ENCODE measurements at regions not wholly inside any gene's neighbourhood (a gene's known extent, or its start where the extent isn't known, plus 50 kb on each side); places are given as distances from the start of the nearest gene placed in this dataset.

GRCh38 chr6:20334962-20335361, 66.7 kb upstream of the E2F3 start:
- Histone ChIP-seq H3K9me3 (replicated peaks in 1 of 3) (no peaks in the 10 kb centered on the region), H3K4me3 (no peak overlapping the region), H3K27me3 (no peaks in the 10 kb centered on the region), H3K4me1 (replicated peaks in 1 of 2) (no peaks in the 10 kb centered on the region), H3K36me3 (replicated peaks in 1 of 2) (no peaks in the 10 kb centered on the region), H3K27ac (no peak overlapping the region)
- no peak for DNase-seq
- intact Hi-C loops (cut with DNase I), result no loop called here
- WGBS, 4 donors, result 65 to 76% (median 70%) methylated on average over 1 of the region's 1 CpG
- no peak for TF ChIP-seq CTCF (IDR thresholded peaks at IDR 0.05)
- no peak for TF ChIP-seq POLR2A (IDR thresholded peaks at IDR 0.05)

GRCh38 chr6:20335872-20336271, 65.8 kb upstream of the E2F3 start:
- Histone ChIP-seq H3K9me3 (replicated peaks in 1 of 3) (no peaks in the 10 kb centered on the region), H3K27me3 (no peaks in the 10 kb centered on the region), H3K27ac (no peak overlapping the region), H3K36me3 (replicated peaks in 1 of 2) (no peaks in the 10 kb centered on the region), H3K4me1 (replicated peaks in 1 of 2) (no peaks in the 10 kb centered on the region), H3K4me3 (no peak overlapping the region)
- intact Hi-C loops (cut with DNase I), result no loop called here
- TF ChIP-seq POLR2A (IDR thresholded peaks at IDR 0.05) (no peak), CTCF (IDR thresholded peaks at IDR 0.05) (no peak)
- no peak for DNase-seq
- 49 to 69% (median 63%) methylated on average over 4 of the region's 4 CpGs for WGBS, 4 donors

GRCh38 chr6:20338156-20338555, 63.5 kb upstream of the E2F3 start:
- H3K27ac ChIP-seq, result no peak overlapping the region
- no peaks in the 10 kb centered on the region for H3K9me3 ChIP-seq (replicated peaks in 1 of 3)
- TF ChIP-seq POLR2A (IDR thresholded peaks at IDR 0.05) (no peak), CTCF (IDR thresholded peaks at IDR 0.05) (no peak)
- no peaks in the 10 kb centered on the region for H3K4me1 ChIP-seq (replicated peaks in 1 of 2)
- no peak overlapping the region for H3K4me3 ChIP-seq
- H3K27me3 ChIP-seq, result no peaks in the 10 kb centered on the region
- no peaks in the 10 kb centered on the region for H3K36me3 ChIP-seq (replicated peaks in 1 of 2)
- DNase-seq, result no peak
- WGBS, 4 donors, result 78 to 81% (median 79%) methylated on average over 2 of the region's 2 CpGs
- intact Hi-C loops (cut with DNase I), result no loop called here

GRCh38 chr6:20340068-20340848, 61.4 kb upstream of the E2F3 start:
- H3K9me3 ChIP-seq (replicated peaks in 1 of 3), result no peaks in the 10 kb centered on the region
- no peaks in the 10 kb centered on the region for H3K36me3 ChIP-seq (replicated peaks in 1 of 2)
- WGBS, 4 donors, result 85 to 90% (median 87%) methylated on average over 9 of the region's 9 CpGs
- intact Hi-C loops (cut with DNase I), result no loop called here
- H3K27ac ChIP-seq, result no peak overlapping the region
- no peaks in the 10 kb centered on the region for H3K27me3 ChIP-seq
- H3K4me3 ChIP-seq, result no peak overlapping the region
- H3K4me1 ChIP-seq (replicated peaks in 1 of 2), result no peaks in the 10 kb centered on the region
- DNase-seq, result no peak
- TF ChIP-seq CTCF (IDR thresholded peaks at IDR 0.05) (no peak), POLR2A (IDR thresholded peaks at IDR 0.05) (no peak)
